Hematopoietic multipotent progenitor cell treated with erythropoietin and hydrocortisone succinate and interleukin-3 and kit ligand, for 15 days (in vitro differentiated cells): ENCODE measurements at regions not wholly inside any gene's neighbourhood (a gene's known extent, or its start where the extent isn't known, plus 50 kb on each side); places are given as distances from the start of the nearest gene placed in this dataset.

Source experiments
- DNase-seq: peaks from one replicate; pipeline ENCODE4 v3.0.0-alpha.2; 2015; ENCODE audit warnings: low spot score

GRCh38 chr10:20976891-20977290, 79.8 kb upstream of the NEBL start:
- no peak for DNase-seq

GRCh38 chr10:20976390-20976789, 79.3 kb upstream of the NEBL start:
- no peak for DNase-seq

- DNase-seq = no peak
These were observed 78.1 kb upstream of the NEBL start for GRCh38 chr10:20975236-20975635.

GRCh38 chr10:20972925-20973324, 75.8 kb upstream of the NEBL start:
- no peak for DNase-seq

- DNase-seq = no peak
These were observed 74.8 kb upstream of the NEBL start for GRCh38 chr10:20971901-20972300.

GRCh38 chr10:20970708-20971107, 73.6 kb upstream of the NEBL start:
- DNase-seq = no peak

GRCh38 chr10:20970044-20970443, 72.9 kb upstream of the NEBL start:
- no peak for DNase-seq

GRCh38 chr10:20966426-20966825, 69.3 kb upstream of the NEBL start:
- DNase-seq = no peak

- no peak for DNase-seq
These were observed 66.8 kb upstream of the NEBL start for GRCh38 chr10:20963721-20964595.

GRCh38 chr10:20963056-20963455, 65.9 kb upstream of the NEBL start:
- DNase-seq = no peak

GRCh38 chr10:20962165-20962564, 65.1 kb upstream of the NEBL start:
- no peak for DNase-seq

GRCh38 chr10:20959242-20959641, 62.1 kb upstream of the NEBL start:
- no peak for DNase-seq

- no peak for DNase-seq
These were observed 61.7 kb upstream of the NEBL start for GRCh38 chr10:20958764-20959163.

- no peak for DNase-seq
These were observed 61.1 kb upstream of the NEBL start for GRCh38 chr10:20958225-20958624.

GRCh38 chr10:20957744-20958143, 60.6 kb upstream of the NEBL start:
- DNase-seq = no peak

GRCh38 chr10:20956843-20957242, 59.7 kb upstream of the NEBL start:
- no peak for DNase-seq

- DNase-seq = no peak
These were observed 58.3 kb upstream of the NEBL start for GRCh38 chr10:20955355-20955893.

GRCh38 chr10:20954519-20954918, 57.4 kb upstream of the NEBL start:
- no peak for DNase-seq

- DNase-seq = no peak
These were observed 56.0 kb upstream of the NEBL start for GRCh38 chr10:20953120-20953519.

- DNase-seq = no peak
These were observed 52.9 kb upstream of the NEBL start for GRCh38 chr10:20949967-20950366.

- no peak for DNase-seq
These were observed 51.7 kb upstream of the NEBL start for GRCh38 chr10:20948686-20949327.
